ENCODE measurements at regions not wholly inside any gene's neighbourhood (a gene's known extent, or its start where the extent isn't known, plus 50 kb on each side); places are given as distances from the start of the nearest gene placed in this dataset.

DNA sequence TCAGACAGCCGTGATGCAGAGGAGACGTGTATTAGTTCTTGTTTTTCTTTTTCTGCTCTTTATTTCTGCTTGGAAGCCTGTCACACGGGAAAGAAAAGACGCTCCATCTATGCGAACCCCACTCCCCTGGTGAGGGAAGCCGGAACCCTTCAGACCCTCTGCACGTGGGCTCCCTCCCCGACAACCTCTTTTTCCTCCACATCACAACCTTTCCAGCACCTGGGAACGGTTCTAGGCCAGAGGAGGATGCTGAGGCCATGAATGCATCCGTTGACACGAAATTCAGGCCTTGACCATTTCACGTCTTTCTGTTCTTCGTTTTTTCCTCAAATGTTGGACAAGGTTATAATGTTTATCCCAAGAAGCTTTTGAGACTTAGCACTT is 85.3 kb upstream of the WNT7B start:
- peak overlapping the region; percentile 55 to 100 for H3K27ac ChIP-seq

DNA sequence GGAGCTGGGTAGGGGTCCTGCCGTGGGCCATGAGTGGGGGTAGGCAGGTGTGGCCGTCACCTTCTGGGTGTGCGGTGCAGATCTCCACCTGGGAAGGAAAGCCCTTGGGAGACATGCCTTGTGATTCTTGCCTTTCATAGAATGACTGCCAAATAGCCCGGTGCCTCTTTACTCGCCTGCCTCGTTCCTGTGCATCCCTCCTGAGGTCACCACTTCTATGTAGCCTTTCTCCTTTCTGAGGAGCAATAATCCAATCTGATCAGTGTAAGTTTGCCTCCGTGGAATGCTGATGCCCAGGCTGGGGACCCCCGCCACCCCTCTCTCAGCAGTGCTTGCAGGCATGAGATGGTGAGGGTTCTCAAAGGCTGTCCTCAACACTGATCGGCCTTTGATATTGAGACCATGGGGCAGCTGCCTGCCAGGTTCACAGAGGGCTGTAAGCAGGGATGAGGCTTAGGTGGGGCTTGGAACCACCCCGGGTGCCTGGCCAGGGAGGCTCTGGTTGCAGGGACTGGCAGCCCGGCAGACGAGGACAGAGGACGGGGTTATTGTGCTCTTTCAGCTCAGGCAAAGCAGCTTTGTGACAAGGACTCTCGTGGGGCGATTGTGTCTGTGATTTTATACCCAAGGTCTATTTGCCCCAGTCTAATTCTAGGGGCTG is 86.1 kb upstream of the WNT7B start:
- Histone ChIP-seq H3K4me1 (ENCODE audit: insufficient read depth) (peaks cover 32% of the 10 kb centered on the region), H3K27ac (peak overlapping the region; percentile 99 to 100), H3K4me3 (no peak overlapping the region), H3K36me3 (no peaks in the 10 kb centered on the region), H3K9me3 (no peaks in the 10 kb centered on the region), H3K27me3 (no peaks in the 10 kb centered on the region)
- intact Hi-C loops (cut with DNase I), result no loop called here
- WGBS, 3 donors, result 46 to 70% (median 50%) methylated on average over 15 of the region's 15 CpGs
- peak in 3 of 5 donors; percentile 14 to 40 (median 34) for DNase-seq
- TF ChIP-seq, protein P1, sequence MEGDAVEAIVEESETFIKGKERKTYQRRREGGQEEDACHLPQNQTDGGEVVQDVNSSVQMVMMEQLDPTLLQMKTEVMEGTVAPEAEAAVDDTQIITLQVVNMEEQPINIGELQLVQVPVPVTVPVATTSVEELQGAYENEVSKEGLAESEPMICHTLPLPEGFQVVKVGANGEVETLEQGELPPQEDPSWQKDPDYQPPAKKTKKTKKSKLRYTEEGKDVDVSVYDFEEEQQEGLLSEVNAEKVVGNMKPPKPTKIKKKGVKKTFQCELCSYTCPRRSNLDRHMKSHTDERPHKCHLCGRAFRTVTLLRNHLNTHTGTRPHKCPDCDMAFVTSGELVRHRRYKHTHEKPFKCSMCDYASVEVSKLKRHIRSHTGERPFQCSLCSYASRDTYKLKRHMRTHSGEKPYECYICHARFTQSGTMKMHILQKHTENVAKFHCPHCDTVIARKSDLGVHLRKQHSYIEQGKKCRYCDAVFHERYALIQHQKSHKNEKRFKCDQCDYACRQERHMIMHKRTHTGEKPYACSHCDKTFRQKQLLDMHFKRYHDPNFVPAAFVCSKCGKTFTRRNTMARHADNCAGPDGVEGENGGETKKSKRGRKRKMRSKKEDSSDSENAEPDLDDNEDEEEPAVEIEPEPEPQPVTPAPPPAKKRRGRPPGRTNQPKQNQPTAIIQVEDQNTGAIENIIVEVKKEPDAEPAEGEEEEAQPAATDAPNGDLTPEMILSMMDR (IDR thresholded peaks at IDR 0.05), result no peak
- no peak for TF ChIP-seq POLR2A (IDR thresholded peaks at IDR 0.05)
- no peak for TF ChIP-seq EP300 (IDR thresholded peaks at IDR 0.05)

More for the DNA sequence above, 85.3 kb upstream of the WNT7B start:
- DNase-seq, result no peak
- TF ChIP-seq, protein P1 (IDR thresholded peaks at IDR 0.05), result no peak
- TF ChIP-seq POLR2A (IDR thresholded peaks at IDR 0.05) (no peak), EP300 (IDR thresholded peaks at IDR 0.05) (no peak)
- Histone ChIP-seq H3K27me3 (no peaks in the 10 kb centered on the region), H3K4me1 (ENCODE audit: insufficient read depth) (peaks cover 33% of the 10 kb centered on the region), H3K4me3 (no peak overlapping the region), H3K9me3 (no peaks in the 10 kb centered on the region), H3K36me3 (no peaks in the 10 kb centered on the region)
- 28 to 73% (median 34%) methylated on average over 13 of the region's 13 CpGs for WGBS, 3 donors
- intact Hi-C loops (cut with DNase I), result no loop called here

DNA sequence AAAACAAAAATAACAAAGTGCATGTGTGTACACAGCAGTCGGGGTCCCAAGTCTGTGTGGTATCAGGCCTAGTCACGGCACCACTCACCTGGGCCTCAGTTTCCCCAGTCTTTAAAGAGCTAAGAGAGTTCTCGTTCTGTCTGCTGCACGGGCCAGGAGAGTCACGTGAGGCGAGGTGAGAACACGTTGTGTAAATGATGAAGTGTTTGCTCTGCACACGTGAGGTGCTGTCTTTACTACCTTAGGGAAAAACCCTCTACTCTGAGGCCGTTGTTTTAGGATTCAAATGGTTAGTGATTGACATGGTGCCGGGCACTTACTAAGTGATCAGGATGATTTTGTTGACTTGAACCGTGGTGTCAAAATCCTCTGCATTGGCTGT is 86.5 kb upstream of the PPARA start:
- Histone ChIP-seq H3K27ac (peak overlapping the region; percentile 99 to 100), H3K36me3 (no peaks in the 10 kb centered on the region), H3K9me3 (no peaks in the 10 kb centered on the region), H3K4me1 (ENCODE audit: insufficient read depth) (peaks cover 29% of the 10 kb centered on the region), H3K27me3 (no peaks in the 10 kb centered on the region), H3K4me3 (peak overlapping the region; percentile 27)
- intact Hi-C loops (cut with DNase I), result no loop called here
- DNase-seq, result peak in 4 of 5 donors; percentile 38 to 50 (median 46)
- TF ChIP-seq, protein P1 (IDR thresholded peaks at IDR 0.05), result no peak
- TF ChIP-seq POLR2A (IDR thresholded peaks at IDR 0.05) (no peak), EP300 (IDR thresholded peaks at IDR 0.05) (no peak)
- 28 to 50% (median 30%) methylated on average over 11 of the region's 11 CpGs for whole genome bisulfite sequencing, 3 donors

DNA sequence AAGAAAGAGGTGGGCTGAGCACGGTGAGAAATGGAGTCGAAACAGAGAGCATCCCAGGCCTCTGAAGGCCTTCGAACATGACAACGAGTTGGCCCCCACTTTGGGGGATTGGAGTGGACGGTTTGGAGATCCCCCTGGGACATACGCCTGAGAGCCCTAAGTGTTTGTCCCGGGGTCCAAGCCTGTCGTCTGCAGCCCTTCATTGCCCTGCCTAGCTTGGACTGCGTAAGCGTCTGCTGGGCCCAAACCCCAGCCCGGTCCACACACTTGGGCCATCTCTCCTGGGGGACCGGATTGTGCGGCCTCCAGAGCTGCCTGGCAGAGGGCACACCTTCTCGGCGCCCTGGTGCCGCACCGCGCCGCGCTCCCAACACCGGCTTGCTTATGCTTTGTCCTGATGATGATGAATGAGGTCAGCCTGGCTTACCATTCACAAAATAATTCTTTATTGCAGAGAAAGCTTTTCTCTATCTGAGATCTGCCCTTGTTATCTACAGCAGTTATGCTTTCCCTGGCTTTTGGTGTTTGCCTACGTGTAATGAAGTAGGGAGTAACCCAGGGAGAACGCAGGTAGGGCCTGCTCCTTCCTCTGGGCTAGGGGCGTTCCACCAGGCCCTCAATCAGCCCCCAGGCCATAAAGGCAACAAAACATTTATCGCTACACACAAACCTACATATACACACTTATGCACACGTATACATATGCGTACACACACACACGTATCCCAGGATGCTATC is 85.9 kb upstream of the PPARA start:
- Histone ChIP-seq H3K27me3 (no peaks in the 10 kb centered on the region), H3K4me1 (ENCODE audit: insufficient read depth) (peaks cover 26% of the 10 kb centered on the region), H3K9me3 (no peaks in the 10 kb centered on the region), H3K4me3 (peak overlapping the region; percentile 27), H3K27ac (peak overlapping the region; percentile 99 to 100), H3K36me3 (no peaks in the 10 kb centered on the region)
- 7 to 51% (median 16%) methylated on average over 26 to 28 of the region's 28 CpGs for WGBS, 3 donors
- TF ChIP-seq, protein P1 (IDR thresholded peaks at IDR 0.05), result no peak
- TF ChIP-seq EP300 (IDR thresholded peaks at IDR 0.05), result no peak
- no peak for TF ChIP-seq POLR2A (IDR thresholded peaks at IDR 0.05)
- DNase-seq, result peak in 4 of 5 donors; percentile 36 to 54 (median 49)
- intact Hi-C loops (cut with DNase I), result no loop called here

Measured in ovary (tissue), 7 donors.